HG02623 (cell line): ENCODE measurements at regions not wholly inside any gene's neighbourhood (a gene's known extent, or its start where the extent isn't known, plus 50 kb on each side); places are given as distances from the start of the nearest gene placed in this dataset.

ENCODE experiments used
- ATAC-seq: cut with Tn5 transposase; IDR thresholded peaks from one replicate; pipeline ENCODE4 v1.9.1; 2021; ENCODE audit warnings: moderate library complexity; ENCODE audit not compliant: unreplicated experiment

- ATAC-seq: no peak
These were observed 118.1 kb upstream of the MAFB start for GRCh38 chr20:40806929-40807820.

DNA sequence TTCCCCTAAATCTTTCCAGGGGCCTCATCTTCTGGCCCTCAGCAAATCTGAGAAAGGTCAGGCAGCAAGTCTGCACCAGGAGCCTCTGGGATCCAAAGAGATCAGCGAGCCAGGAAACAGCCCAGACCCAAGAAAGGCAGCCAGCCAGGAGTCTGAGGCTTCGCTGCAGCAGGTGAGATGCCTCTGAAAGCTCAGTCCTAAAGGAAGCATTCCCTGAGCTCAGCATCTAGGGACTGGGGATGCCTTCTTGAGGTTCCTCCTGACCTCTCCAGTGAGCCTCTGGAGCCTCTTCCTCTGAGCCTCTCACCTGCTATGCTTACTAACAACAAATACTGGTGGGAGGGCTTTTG, 118.8 kb upstream of the MAFB start:
- ATAC-seq: no peak

DNA sequence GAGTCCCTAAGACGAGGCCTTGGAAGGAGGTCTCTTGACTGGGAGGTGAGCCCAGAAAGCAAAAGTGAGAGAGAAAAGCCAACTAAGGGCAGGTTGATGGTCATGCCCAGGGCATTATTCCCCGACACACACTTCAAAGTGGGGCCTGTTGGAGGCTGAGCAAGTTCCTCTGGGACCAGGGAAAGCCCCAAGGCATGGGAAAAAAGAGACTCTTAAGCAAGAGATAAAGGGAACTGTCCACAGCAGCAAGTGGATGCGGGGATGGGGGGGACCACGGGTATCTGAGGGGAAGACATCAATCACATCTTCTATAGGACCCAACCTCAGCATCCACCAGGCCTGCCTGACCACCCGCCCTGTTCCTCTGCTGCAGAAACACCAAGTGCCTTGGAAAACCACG, 119.9 kb upstream of the MAFB start:
- ATAC-seq: no peak

DNA sequence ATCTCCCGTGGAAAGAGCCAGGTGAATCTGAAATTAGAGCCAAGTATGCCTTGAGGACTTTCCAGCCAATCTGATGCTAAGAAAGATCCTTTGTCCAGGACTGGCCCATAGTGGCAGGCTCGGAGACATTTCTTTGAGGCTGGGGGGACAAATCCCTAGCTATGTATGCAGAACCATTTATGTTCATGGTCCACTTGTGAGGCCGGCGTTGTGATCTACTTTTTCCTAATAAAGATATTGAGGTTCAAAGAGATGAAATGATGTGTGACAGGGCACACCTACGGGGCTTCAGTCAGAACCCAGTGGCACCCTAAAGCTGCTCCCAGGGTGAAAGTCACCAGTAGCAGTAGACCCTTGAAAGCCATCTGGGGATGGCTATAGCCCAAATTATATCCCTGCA, 120.3 kb upstream of the MAFB start:
- ATAC-seq: no peak

GRCh38 chr20:40810332-40811000, 121.4 kb upstream of the MAFB start:
- no peak for ATAC-seq

- ATAC-seq: no peak
These were observed 122.0 kb upstream of the MAFB start for GRCh38 chr20:40811004-40811403.

DNA sequence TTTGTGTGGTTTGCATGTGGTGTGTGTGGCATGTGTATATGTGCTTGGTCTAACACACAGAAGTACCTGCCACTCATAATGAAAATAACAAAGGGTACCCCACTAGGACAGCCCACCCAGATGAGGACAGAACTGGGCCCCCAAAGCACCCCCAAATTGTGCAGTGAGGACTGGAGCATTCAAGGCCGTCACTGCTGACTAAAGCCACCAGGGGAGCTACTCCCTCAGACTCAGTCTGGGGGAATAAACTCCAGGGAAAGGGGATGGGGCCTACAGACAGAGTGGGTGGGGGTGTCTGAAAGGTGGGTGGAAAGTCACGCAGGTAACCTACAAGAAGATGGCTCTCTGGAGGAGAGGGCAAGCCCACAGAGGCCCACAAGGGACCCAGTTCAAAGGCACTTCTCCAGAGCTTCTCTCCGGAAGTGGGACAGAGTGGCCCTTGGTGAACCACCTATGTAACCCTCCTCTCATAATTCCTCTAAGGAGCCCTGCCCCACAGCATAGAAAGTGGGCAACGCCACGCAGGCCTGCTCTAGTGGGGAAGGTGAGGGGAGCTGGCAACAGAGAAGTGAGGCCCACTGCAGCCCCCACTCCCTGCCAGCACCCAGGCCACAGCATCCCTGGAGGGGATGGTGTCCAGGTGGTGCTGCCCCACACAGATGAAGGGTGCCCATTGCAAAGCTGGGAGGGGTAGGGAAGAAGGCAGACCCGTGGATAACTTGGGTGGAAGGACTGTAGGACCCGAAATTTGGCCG, 122.8 kb upstream of the MAFB start:
- ATAC-seq: no peak

DNA sequence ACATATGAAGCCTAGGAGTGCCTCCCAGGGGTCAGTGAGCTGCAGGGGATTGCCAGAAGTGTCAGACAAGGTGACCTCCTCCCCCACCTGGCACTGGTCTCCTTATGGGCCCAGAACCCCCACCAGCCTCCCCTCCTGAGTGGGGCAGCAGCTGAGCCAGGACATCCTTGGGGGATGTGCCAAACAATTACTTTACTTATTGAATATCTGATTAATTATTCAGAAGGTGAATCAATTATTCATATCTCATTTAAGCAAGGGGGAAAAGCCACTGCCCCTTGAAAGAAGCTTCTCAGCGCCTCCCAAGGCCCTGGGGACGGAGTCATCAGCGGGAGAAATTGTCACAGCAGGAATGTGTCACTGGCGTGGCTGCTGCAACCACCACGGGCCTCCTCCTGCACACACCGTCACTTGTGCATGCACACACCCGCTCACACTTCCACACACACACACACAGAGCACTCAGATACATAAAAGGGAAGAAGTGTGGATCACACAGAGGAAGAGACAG, 123.4 kb upstream of the MAFB start:
- ATAC-seq: no peak

GRCh38 chr20:40813029-40813431, 124.0 kb upstream of the MAFB start:
- no peak for ATAC-seq

- ATAC-seq: no peak
These were observed 124.9 kb upstream of the MAFB start for GRCh38 chr20:40813708-40814630.

- no peak for ATAC-seq
These were observed 125.6 kb upstream of the MAFB start for GRCh38 chr20:40814631-40814960.

- ATAC-seq: no peak
These were observed 126.4 kb upstream of the MAFB start for GRCh38 chr20:40815156-40816038.

DNA sequence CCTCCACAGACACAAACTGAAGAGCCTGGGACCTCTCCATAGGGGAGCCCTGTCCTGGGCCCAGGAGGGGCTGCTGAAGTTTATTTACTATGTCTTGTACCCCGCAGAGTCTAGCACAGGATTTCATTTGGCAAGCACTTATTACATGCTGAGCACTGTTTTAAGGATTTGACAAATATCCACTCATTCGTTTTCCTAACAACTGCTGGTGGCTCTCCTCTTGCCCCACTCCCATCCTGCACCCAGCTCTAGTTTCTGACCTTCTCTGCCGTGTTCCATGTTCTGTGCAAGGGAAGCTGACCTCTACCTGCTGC, 127.0 kb upstream of the MAFB start:
- ATAC-seq: no peak

GRCh38 chr20:40821429-40821828, 132.4 kb upstream of the MAFB start:
- ATAC-seq: no peak

- ATAC-seq: no peak
These were observed 137.7 kb upstream of the MAFB start for GRCh38 chr20:40826699-40827098.

- no peak for ATAC-seq
These were observed 146.3 kb upstream of the MAFB start for GRCh38 chr20:40835321-40835720.

GRCh38 chr20:40838509-40838908, 149.5 kb upstream of the MAFB start:
- ATAC-seq: no peak

- ATAC-seq: no peak
These were observed 154.2 kb upstream of the MAFB start for GRCh38 chr20:40843251-40843650.

DNA sequence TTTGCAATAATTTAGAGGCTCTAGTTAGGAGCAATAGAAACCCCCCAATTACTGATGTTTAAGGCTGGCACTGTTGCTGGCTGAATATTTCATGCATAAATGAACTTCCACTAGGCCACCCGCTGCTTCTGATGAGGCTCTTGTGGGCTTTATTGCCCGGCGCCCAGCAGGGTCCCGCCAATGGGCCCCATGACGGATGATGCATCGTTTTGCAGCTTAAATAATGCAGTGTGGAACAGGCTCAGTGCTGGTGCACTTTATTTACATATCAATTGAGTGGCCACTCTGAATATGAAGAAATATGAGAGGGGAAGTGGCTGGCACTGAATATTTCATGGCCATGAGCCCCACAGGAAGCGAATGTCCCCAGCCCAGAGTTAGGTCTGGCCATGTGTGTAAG, 155.3 kb upstream of the MAFB start:
- no peak for ATAC-seq

- no peak for ATAC-seq
These were observed 159.1 kb upstream of the MAFB start for GRCh38 chr20:40848096-40848495.
